ENCODE measurements at regions not wholly inside any gene's neighbourhood (a gene's known extent, or its start where the extent isn't known, plus 50 kb on each side); places are given as distances from the start of the nearest gene placed in this dataset.

- Histone ChIP-seq H3K27me3 (no peaks in the 10 kb centered on the region), H3K4me1 (ENCODE audit: control insufficient read depth in 1 of 2, insufficient read depth in 1 of 2, low read depth in 1 of 2, low read length in 1 of 2) (no peaks in the 10 kb centered on the region), H3K36me3 (no peaks in the 10 kb centered on the region), H3K27ac (no peak overlapping the region), H3K4me3 (ENCODE audit: low read depth in 1 of 2, low read length in 1 of 2) (no peak overlapping the region), H3K9me3 (no peaks in the 10 kb centered on the region)
- no peak for TF ChIP-seq CTCF (IDR thresholded peaks at IDR 0.05)
Observed at GRCh38 chr1:219372916-219373615, 199.4 kb downstream of the LYPLAL1 start.

- H3K4me3 ChIP-seq (ENCODE audit: low read depth in 1 of 2, low read length in 1 of 2) = no peak overlapping the region
- TF ChIP-seq CTCF (IDR thresholded peaks at IDR 0.05) = no peak
- H3K36me3 ChIP-seq = no peaks in the 10 kb centered on the region
Observed at GRCh38 chr1:219371471-219371870, 197.8 kb downstream of the LYPLAL1 start.

GRCh38 chr1:219367496-219367895, 193.8 kb downstream of the LYPLAL1 start:
- H3K27me3 ChIP-seq = no peaks in the 10 kb centered on the region
- TF ChIP-seq CTCF (IDR thresholded peaks at IDR 0.05) = no peak
- no peaks in the 10 kb centered on the region for H3K9me3 ChIP-seq
- H3K27ac ChIP-seq = no peak overlapping the region
- no peaks in the 10 kb centered on the region for H3K36me3 ChIP-seq
- no peaks in the 10 kb centered on the region for H3K4me1 ChIP-seq (ENCODE audit: control insufficient read depth in 1 of 2, insufficient read depth in 1 of 2, low read depth in 1 of 2, low read length in 1 of 2)
- H3K4me3 ChIP-seq (ENCODE audit: low read depth in 1 of 2, low read length in 1 of 2) = no peak overlapping the region

More at GRCh38 chr1:219371471-219371870, 197.8 kb downstream of the LYPLAL1 start:
- Histone ChIP-seq H3K4me1 (ENCODE audit: control insufficient read depth in 1 of 2, insufficient read depth in 1 of 2, low read depth in 1 of 2, low read length in 1 of 2) (no peaks in the 10 kb centered on the region), H3K27me3 (no peaks in the 10 kb centered on the region), H3K27ac (no peak overlapping the region), H3K9me3 (no peaks in the 10 kb centered on the region)

GRCh38 chr1:219365451-219365850, 191.8 kb downstream of the LYPLAL1 start:
- Histone ChIP-seq H3K27ac (no peak overlapping the region), H3K27me3 (no peaks in the 10 kb centered on the region), H3K36me3 (no peaks in the 10 kb centered on the region), H3K4me1 (ENCODE audit: control insufficient read depth in 1 of 2, insufficient read depth in 1 of 2, low read depth in 1 of 2, low read length in 1 of 2) (no peaks in the 10 kb centered on the region), H3K9me3 (no peaks in the 10 kb centered on the region), H3K4me3 (ENCODE audit: low read depth in 1 of 2, low read length in 1 of 2) (no peak overlapping the region)
- no peak for TF ChIP-seq CTCF (IDR thresholded peaks at IDR 0.05)

GRCh38 chr1:219362702-219363101, 189.0 kb downstream of the LYPLAL1 start:
- no peaks in the 10 kb centered on the region for H3K27me3 ChIP-seq
- TF ChIP-seq CTCF (IDR thresholded peaks at IDR 0.05) = no peak
- no peak overlapping the region for H3K27ac ChIP-seq
- no peaks in the 10 kb centered on the region for H3K9me3 ChIP-seq
- no peak overlapping the region for H3K4me3 ChIP-seq (ENCODE audit: low read depth in 1 of 2, low read length in 1 of 2)
- H3K4me1 ChIP-seq (ENCODE audit: control insufficient read depth in 1 of 2, insufficient read depth in 1 of 2, low read depth in 1 of 2, low read length in 1 of 2) = no peaks in the 10 kb centered on the region
- no peaks in the 10 kb centered on the region for H3K36me3 ChIP-seq

Measured in neutrophil (primary cell).